ENCODE measurements at regions not wholly inside any gene's neighbourhood (a gene's known extent, or its start where the extent isn't known, plus 50 kb on each side); places are given as distances from the start of the nearest gene placed in this dataset.
"Not testable (repeated sequence)": the region's sequence is repeated elsewhere in the genome, so short reads cannot be mapped to it uniquely, and the experiment has no call there.

DNA sequence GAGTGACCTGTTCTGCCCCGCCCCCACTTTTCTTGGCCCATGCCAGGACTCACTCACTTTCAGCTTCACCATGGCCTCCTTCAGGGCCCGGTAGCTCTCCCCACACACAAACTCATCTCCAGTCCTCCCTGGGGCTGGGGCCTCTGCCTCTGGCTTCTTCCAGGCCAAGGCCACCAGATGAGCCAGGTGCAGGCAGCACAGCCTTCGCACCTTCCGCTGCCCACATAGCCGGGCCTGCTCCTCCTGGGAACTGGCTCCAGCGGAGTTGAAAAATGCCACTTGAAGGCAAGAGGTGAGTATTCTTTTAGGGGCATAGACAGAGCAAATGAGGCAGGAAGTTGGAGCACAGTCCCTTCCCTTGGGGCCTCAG is 161.6 kb downstream of the TBC1D2B start:
- not testable (repeated sequence) for TF ChIP-seq POLR2A (IDR thresholded peaks at IDR 0.05; ENCODE audit: low read length); GATA1 (IDR thresholded peaks at IDR 0.05; ENCODE audit: low read depth, low read length)
